ENCODE measurements at regions not wholly inside any gene's neighbourhood (a gene's known extent, or its start where the extent isn't known, plus 50 kb on each side); places are given as distances from the start of the nearest gene placed in this dataset.

GRCh38 chr1:212528501-212528900 is 80.1 kb upstream of the ATF3 start:
- no peaks in the 10 kb centered on the region for H4K20me1 ChIP-seq (ENCODE audit: control insufficient read depth, insufficient read depth, low read length, poor library complexity, severe bottlenecking)
- TF ChIP-seq EZH2 (IDR thresholded peaks at IDR 0.05; ENCODE audit: borderline replicate concordance, insufficient read depth, low read depth, low read length, poor library complexity, severe bottlenecking) (no peak), CTCF (IDR thresholded peaks at IDR 0.05) (no peak)
- no peaks in the 10 kb centered on the region for H3K9me3 Mint-ChIP-seq (ENCODE audit: insufficient read depth)
- ChIA-PET CTCF (interaction anchor here (2.6 kb wide), 1 partner anchor 51 kb away, joined by 6 read pairs; no protein-coding TSS in a partner anchor), POLR2A (no interaction called here)
- intact Hi-C loops (cut with micrococcal nuclease) = no loop called here
- no peak overlapping the region for H3K4me3 ChIP-seq (ENCODE audit: control extremely low read depth in 1 of 5, extremely low read depth in 1 of 5, insufficient read depth in 1 of 5, low read depth in 2 of 5, low read length in 4 of 5)
- H3K27me3 Mint-ChIP-seq = peaks cover 24% of the 10 kb centered on the region
- H3K79me2 ChIP-seq (ENCODE audit: control insufficient read depth, insufficient read depth, low read length) = no peaks in the 10 kb centered on the region
- H3K27me3 ChIP-seq (replicated peaks in 1 of 4; ENCODE audit: control extremely low read depth in 1 of 4, control insufficient read depth in 3 of 4, insufficient read depth in 4 of 4, low read length in 3 of 4) = peaks cover 0 to 7% (median 0%) of the 10 kb centered on the region in 4 experiments
- no peaks in the 10 kb centered on the region for H3K36me3 ChIP-seq (replicated peaks in 1 of 2; ENCODE audit: control extremely low read depth in 1 of 2, control insufficient read depth in 1 of 2, extremely low read depth in 1 of 2, insufficient read depth in 2 of 2, low read length in 1 of 2)
- H3K27ac Mint-ChIP-seq = no peak overlapping the region
- no peak overlapping the region for H3K9ac ChIP-seq (ENCODE audit: low read length)
- H3K4me2 ChIP-seq (replicated peaks; ENCODE audit: low read depth, low read length, poor library complexity, severe bottlenecking) = no peak overlapping the region
- no peak overlapping the region for H3K27ac ChIP-seq (ENCODE audit: low read length in 2 of 2)
- ATAC-seq (ENCODE audit: low read depth) (no peak), DNase-seq (no peak)
- WGBS (ENCODE audit: insufficient coverage) = no CpG with 5 or more reads among the region's 1 CpG
- no peaks in the 10 kb centered on the region for H3K4me1 ChIP-seq (ENCODE audit: control insufficient read depth in 2 of 2, insufficient read depth in 2 of 2, low read length in 2 of 2)
- H3K4me1 Mint-ChIP-seq = no peaks in the 10 kb centered on the region
- no peaks in the 10 kb centered on the region for H3K9me3 ChIP-seq (ENCODE audit: control extremely low read depth in 1 of 3, control insufficient read depth in 2 of 3, insufficient read depth in 1 of 3, low read length in 2 of 3)
- no peak overlapping the region for H3K4me3 Mint-ChIP-seq
- H2AFZ ChIP-seq (ENCODE audit: insufficient read depth, low read depth, low read length, poor library complexity, severe bottlenecking) = no peak overlapping the region

GRCh38 chr1:212529211-212529741 is 79.3 kb upstream of the ATF3 start:
- Histone ChIP-seq H3K79me2 (ENCODE audit: control insufficient read depth, insufficient read depth, low read length) (no peaks in the 10 kb centered on the region), H4K20me1 (ENCODE audit: control insufficient read depth, insufficient read depth, low read length, poor library complexity, severe bottlenecking) (no peaks in the 10 kb centered on the region), H3K36me3 (replicated peaks in 1 of 2; ENCODE audit: control extremely low read depth in 1 of 2, control insufficient read depth in 1 of 2, extremely low read depth in 1 of 2, insufficient read depth in 2 of 2, low read length in 1 of 2) (no peaks in the 10 kb centered on the region), H3K4me3 (ENCODE audit: control extremely low read depth in 1 of 5, extremely low read depth in 1 of 5, insufficient read depth in 1 of 5, low read depth in 2 of 5, low read length in 4 of 5) (no peak overlapping the region), H3K9me3 (ENCODE audit: control extremely low read depth in 1 of 3, control insufficient read depth in 2 of 3, insufficient read depth in 1 of 3, low read length in 2 of 3) (no peaks in the 10 kb centered on the region), H3K27me3 (replicated peaks in 1 of 4; ENCODE audit: control extremely low read depth in 1 of 4, control insufficient read depth in 3 of 4, insufficient read depth in 4 of 4, low read length in 3 of 4) (peaks cover 0 to 7% (median 0%) of the 10 kb centered on the region in 4 experiments), H3K4me2 (replicated peaks; ENCODE audit: low read depth, low read length, poor library complexity, severe bottlenecking) (no peak overlapping the region), H3K9ac (ENCODE audit: low read length) (no peak overlapping the region), H3K4me1 (ENCODE audit: control insufficient read depth in 2 of 2, insufficient read depth in 2 of 2, low read length in 2 of 2) (no peaks in the 10 kb centered on the region), H2AFZ (ENCODE audit: insufficient read depth, low read depth, low read length, poor library complexity, severe bottlenecking) (no peak overlapping the region), H3K27ac (ENCODE audit: low read length in 2 of 2) (no peak overlapping the region)
- Mint-ChIP-seq H3K27ac (no peak overlapping the region), H3K4me3 (no peak overlapping the region), H3K9me3 (ENCODE audit: insufficient read depth) (no peaks in the 10 kb centered on the region), H3K27me3 (peaks cover 26% of the 10 kb centered on the region), H3K4me1 (no peaks in the 10 kb centered on the region)
- intact Hi-C loops (cut with micrococcal nuclease) = no loop called here
- POLR2A ChIA-PET = no interaction called here
- DNase-seq (no peak), ATAC-seq (ENCODE audit: low read depth) (no peak)
- WGBS (ENCODE audit: insufficient coverage) = 97% methylated on average over 4 of the region's 6 CpGs
- CTCF ChIA-PET = no interaction called here
- TF ChIP-seq CTCF (IDR thresholded peaks at IDR 0.05) = no peak
- no peak for TF ChIP-seq EZH2 (IDR thresholded peaks at IDR 0.05; ENCODE audit: borderline replicate concordance, insufficient read depth, low read depth, low read length, poor library complexity, severe bottlenecking)
